ENCODE measurements at regions not wholly inside any gene's neighbourhood (a gene's known extent, or its start where the extent isn't known, plus 50 kb on each side); places are given as distances from the start of the nearest gene placed in this dataset.
"Not testable (repeated sequence)": the region's sequence is repeated elsewhere in the genome, so short reads cannot be mapped to it uniquely, and the experiment has no call there.

DNA sequence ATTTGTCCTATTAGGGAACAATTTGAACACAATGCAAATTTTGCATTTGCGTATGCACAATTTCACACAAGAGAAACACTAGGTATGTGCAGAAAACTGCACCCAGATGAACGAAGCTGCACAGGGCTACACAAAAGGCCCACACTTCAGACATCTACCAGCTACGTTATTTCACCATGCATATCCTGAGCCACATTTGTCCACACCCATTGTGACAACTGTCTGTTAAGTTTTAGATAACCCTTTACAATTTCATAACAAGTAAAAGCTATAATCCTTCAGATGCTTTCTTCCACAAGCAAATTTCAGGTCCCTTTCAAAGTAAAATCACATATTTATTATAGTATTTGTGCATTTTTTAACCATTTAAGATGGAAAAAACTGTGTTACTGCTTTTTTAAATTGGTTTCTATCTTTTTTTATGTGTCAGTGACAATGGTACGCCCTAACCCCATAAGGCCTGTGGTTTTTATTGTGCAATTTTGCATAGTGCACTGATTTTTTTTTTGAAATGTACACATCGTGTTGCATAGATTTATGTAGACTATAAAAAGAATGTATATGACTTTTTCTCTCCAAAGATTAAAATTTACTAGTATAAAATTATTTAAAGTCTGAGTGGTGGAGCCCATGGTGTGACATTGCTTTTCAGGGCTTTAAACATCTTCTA is 87.8 kb upstream of the BTG1 start:
- DNase-seq: no peak

DNA sequence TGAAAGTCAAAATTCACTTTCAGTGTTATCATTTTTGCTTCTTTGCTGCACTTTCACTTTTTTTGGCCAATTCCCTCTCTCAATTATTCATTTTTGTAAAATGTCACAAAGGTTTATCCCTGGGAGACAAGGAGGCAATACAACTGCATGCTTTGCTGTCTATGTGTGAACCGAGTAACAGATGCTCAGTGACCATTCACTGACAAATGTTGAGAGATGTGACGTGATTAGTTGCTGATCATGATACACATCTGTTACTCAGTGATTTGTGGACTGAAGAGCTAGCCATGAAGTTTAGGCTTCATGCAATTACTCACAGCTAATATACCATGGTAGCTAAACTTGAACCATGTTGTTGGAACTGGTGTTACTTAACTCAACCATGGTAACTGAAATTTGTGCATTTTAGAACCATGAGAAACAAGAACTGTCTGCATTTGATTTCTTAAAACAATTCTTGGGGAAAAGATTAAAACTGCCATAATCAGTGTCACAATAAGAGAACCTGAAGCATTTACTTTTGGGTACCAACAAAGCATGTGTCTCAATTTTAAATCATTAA is 86.8 kb upstream of the BTG1 start:
- peak in 1 of 3 donors; percentile 48 for DNase-seq

- DNase-seq: peak in 1 of 3 donors; percentile 71
Observed at GRCh38 chr12:92231945-92232344, 86.3 kb upstream of the BTG1 start.

- DNase-seq: not testable (repeated sequence)
Observed at GRCh38 chr12:92231532-92231931, 85.9 kb upstream of the BTG1 start.

- DNase-seq: peak in 1 of 3 donors; percentile 57
Observed at GRCh38 chr12:92229381-92229780, 83.7 kb upstream of the BTG1 start.

- DNase-seq: no peak
Observed at GRCh38 chr12:92226961-92227360, 81.3 kb upstream of the BTG1 start.

GRCh38 chr12:92226071-92226661 is 80.5 kb upstream of the BTG1 start:
- peak; percentile 44 to 79 (median 46) for DNase-seq

DNA sequence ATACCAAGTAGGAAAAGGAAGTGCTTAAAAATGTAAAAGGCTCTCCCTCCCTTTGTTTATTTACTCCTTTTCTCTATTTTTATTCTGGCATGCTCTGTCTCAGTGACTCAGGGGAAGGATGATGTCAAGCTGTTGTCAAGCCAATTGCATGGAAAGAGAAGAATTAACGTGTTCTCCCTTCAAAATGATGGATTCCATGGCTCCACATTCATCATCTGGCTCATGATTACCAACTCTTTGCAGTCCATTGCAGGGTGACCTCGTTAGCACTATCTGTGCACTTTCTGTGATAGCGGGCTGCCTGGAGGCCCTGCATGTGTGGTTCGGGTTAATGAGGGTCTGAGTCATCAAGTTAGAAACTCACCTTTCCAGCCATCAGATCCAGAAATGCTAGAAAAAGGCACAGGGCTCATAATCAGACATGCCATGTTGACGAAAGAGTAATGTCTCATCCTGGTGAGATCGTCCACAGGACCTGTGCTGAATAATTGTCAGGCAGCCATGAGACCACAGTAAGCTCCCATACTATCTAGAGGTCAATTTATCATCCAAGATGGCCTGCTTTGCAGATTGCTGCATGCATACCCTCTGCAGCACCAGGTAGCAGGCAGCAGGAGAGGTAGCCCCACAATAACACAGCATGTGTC is 79.2 kb upstream of the BTG1 start:
- DNase-seq: peak in 2 of 3 donors; percentile 49 to 75

DNA sequence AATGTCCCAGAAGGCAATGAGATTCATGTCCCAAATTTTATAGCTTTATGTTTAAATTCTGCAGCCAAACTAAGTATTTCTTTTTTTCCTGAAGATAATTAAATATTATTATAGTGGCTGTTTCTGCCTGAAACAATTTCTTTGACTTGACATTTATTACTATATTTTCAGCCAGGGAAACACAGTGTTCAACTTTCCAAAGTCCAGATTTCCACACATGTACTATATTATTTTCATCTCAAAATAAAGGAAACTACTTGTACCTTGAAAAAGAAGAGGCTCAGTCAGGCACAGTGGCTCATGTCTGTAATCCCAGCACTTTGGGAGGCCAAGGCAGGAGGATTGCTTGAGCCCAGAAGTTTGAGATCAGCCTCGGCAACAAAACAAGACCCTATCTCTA is 77.8 kb upstream of the BTG1 start:
- no peak for DNase-seq

DNA sequence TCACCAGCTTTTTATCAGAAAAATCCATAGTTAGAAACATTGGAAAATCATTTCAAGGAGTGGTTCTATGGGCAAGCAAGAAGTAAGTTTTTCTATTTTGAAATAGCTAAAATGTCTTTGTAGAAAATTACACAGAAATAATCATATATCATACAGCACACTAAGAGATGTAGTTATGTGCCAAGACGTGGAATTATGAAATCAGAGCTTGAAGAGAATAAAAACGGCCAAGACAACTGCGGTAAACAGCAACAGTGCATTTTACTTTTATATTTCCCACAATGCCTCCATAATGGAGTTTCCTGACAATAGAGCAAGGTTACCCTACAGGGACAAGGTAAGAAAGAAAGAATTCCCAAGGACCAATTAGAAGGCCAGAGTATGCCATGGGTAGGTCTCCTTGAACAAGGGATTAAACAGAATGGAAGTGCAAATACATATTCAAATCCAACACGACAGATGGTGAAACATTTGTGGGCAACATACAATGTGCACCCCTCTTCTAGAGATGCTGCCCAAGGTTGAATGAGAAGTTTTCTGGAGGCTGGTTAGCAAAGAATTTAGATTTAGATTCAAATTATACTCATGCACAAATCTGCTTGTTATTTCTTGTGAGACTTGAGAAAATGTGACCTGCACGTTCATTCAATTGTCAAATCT is 76.1 kb upstream of the BTG1 start:
- DNase-seq: no peak

DNA sequence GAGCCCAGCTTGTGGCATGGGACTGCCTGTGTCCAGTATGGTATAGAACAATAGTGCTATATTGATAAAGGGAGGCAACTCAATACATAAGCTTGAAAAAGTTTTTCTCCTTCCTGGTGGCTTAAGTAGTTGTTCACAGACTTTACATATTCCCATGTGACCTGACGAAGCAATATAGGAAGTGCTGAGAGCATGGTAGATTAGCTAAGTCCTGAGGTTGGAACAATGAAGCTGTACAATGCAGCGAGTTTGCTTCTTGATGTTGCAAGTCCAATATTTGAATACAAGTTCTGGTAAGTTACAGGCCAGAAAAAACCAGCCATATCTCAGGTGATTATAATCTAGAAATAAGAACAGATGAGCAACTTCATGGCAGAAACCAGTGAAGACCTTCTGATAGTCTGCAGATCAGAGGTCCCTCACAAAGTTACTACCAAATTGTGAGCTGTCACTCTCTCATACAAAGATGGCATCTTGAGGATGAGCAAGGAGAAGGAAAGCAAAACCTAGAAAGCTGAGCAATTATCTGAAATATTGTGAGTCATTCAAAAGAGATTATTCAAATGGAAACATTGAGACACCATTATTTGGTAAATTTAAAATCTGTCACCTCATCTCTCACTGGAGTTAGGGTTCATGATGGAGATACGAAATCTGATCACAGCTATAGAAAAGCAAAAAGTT is 72.9 kb upstream of the BTG1 start:
- no peak for DNase-seq

GRCh38 chr12:92216092-92216491 is 70.4 kb upstream of the BTG1 start:
- DNase-seq: no peak

GRCh38 chr12:92215358-92215757 is 69.7 kb upstream of the BTG1 start:
- DNase-seq: no peak

GRCh38 chr12:92213166-92213565 is 67.5 kb upstream of the BTG1 start:
- DNase-seq: no peak

- no peak for DNase-seq
Observed at GRCh38 chr12:92210071-92210470, 64.4 kb upstream of the BTG1 start.

DNA sequence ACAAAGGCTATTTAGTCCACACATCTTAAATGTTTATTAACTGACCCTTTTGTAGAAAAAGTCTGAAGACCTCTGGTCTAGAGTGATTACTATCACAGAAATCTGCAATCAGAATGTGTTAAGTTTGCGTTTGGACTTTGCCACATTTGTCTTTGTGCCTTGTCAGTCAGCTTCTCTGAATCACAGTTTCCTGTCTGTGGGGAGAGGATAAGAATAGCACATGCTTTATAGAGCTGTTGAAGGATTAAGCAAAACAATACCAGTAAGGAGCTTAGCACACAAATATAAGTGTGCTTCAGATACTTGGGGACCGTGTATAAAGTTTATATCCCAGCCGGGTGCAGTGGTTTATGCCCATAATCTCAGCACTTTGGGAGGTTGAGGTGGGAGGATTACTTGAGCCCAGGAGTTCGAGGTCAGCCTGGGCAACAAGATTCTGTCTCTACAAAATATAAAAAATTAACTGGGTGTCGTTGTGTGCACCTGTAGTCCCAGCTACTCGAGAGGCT is 63.0 kb upstream of the BTG1 start:
- peak in 1 of 3 donors; percentile 53 for DNase-seq

GRCh38 chr12:92206596-92206995 is 61.0 kb upstream of the BTG1 start:
- no peak for DNase-seq

GRCh38 chr12:92206011-92206410 is 60.4 kb upstream of the BTG1 start:
- DNase-seq: no peak

DNA sequence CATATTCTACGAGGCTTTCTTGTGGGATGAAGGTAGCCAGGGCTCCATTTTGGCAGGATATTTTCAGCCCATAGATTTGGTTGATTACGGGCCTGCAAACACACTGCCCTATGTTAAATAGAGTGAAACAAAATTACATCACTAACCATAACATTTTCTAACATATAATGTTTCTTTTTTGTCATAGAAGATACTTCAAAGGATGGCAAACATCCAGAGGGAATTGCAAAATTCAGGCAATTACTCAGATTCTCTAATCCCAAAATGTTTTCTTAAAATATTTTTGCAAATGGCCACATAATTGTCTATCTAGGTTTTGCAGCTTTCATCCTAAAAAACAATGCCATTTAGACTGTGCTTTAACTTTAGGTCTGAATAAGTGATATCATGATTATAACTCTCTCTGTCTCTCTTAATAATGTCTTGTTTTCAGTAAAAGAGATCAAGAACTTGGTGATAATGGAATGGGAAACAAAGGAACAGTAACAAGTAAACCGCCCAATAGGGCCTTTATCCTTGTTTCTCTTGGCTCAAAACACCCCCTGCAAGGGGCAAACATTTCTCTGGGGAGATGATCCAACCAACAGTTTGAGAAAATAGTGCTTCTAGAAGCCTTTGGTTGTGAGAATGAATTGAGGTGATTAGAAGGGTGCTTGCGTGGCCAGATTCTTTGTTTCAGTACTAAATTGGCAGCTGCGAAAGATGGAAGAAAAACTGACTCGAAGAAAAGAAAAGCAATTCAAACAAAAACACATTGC is 54.4 kb upstream of the BTG1 start:
- DNase-seq: no peak

- DNase-seq: no peak
Observed at GRCh38 chr12:92197815-92198214, 52.2 kb upstream of the BTG1 start.

DNA sequence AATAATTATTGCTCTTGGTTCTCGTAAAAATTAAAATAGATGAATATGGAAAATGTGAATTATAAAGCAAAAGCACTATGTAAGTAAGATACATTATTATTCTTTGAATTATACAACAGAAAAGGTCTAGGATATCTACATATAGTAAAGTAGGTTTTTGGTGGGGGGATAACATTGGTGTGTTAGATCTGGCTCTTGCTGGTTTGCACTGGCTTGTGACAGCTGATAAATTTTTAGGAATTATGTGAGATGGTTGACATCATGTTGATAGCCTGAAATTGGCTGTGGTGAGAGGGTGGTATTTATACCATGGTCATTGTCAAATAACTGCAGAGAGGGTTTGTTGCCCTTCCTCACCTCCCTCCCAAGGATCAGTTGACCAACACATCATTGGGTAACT is 50.7 kb upstream of the BTG1 start:
- DNase-seq: no peak
